Dermis microvascular lymphatic vessel endothelial cell (primary cell): ENCODE measurements at regions not wholly inside any gene's neighbourhood (a gene's known extent, or its start where the extent isn't known, plus 50 kb on each side); places are given as distances from the start of the nearest gene placed in this dataset.
"Not testable (repeated sequence)": the region's sequence is repeated elsewhere in the genome, so short reads cannot be mapped to it uniquely, and the experiment has no call there.

Source experiments
- DNase-seq, 2 donors: peaks; one replicate each; pipeline versions ENCODE4 v3.0.0 to v3.0.0-alpha.2; 2010; ENCODE audit warnings: low read depth in 2 of 2

- no peak for DNase-seq
Observed at GRCh38 chr13:58979851-58980250, 1183.9 kb downstream of the DIAPH3 start.

DNA sequence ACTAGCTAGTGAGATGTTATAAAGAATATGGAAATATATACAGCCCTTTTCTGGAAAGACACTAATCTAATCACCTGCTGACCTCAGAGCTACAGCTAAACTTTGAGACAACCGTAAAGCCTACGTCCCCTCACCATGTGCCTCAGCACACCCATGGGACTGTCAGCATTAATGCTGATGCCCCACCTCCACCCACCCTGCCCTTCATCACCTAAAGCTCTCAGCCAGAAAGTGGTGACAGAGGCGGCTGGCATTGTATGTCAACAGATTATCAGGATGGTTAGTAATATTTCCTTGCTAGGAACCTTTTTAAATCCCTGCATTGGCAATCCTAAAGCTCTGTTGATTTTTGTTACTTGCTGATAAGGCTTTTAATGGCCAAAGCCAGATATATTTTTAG lies 1177.9 kb downstream of the DIAPH3 start:
- DNase-seq: no peak

GRCh38 chr13:58989556-58989955 lies 1174.2 kb downstream of the DIAPH3 start:
- DNase-seq: no peak

DNA sequence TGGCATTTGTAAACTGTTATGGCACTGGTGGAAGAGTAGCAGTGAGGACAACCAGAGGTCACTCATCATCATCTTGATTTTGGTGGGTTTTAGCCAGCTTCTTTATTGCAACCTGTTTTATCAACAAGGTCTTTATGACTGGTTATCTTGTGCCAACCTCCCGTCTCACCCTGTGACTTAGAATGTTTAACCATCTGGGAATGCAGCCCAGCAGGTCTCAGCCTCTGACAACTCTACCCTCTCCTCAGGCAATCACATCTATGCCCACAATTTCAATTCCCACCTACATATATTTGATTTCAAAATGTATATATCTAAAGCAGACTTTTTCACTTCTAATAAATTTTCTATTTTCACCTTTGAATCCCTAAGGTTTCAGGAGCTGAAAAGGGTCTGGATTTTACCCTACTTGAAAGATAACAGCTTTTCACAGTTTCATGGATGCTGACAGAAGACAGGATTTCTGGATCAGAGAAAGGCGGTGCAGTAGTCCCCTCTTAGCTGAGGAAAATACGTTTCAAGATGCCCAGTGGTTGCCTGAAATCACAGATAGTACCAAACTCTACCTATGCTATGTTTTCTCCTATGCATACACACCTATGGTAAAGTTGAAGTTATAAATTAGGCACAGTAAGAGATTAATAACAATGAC lies 1171.8 kb downstream of the DIAPH3 start:
- no peak for DNase-seq

GRCh38 chr13:58992478-58993042 lies 1171.2 kb downstream of the DIAPH3 start:
- DNase-seq: no peak

DNA sequence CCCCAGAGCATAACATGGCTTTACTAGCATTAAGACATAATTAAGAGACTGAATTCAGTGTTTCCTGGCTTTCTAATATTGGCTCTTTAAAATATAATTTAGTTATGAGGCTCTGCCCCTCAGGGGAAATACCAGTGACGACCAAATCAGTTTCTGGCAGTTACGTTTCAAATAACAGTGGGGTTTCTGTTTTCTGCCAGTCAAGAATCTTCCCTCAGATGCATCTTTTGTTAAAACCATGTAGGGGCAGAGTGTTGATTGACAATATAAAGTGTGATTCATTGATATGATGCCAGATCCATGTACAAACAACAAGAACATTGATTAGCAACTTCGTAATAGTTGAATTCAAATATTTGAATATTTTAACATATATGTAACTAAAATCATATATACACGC lies 1169.7 kb downstream of the DIAPH3 start:
- no peak for DNase-seq

DNA sequence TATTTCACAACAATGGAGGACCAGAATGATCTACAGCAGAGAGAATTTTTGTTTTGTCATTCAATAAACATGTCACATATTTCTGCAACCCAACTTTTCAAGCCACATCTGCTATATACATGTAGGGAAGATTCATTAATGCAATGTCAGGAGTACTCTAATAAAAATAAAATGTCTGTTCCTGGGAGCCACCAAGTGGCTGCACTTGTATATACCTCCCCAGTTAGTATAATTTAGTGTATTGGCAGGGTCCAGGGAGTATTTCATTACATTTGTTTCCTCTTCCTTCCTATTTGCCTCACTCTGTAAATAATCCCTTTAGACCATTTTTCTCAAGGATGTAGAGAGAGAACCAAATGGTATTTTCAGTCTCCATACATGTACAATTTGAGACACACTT lies 1169.0 kb downstream of the DIAPH3 start:
- no peak for DNase-seq

DNA sequence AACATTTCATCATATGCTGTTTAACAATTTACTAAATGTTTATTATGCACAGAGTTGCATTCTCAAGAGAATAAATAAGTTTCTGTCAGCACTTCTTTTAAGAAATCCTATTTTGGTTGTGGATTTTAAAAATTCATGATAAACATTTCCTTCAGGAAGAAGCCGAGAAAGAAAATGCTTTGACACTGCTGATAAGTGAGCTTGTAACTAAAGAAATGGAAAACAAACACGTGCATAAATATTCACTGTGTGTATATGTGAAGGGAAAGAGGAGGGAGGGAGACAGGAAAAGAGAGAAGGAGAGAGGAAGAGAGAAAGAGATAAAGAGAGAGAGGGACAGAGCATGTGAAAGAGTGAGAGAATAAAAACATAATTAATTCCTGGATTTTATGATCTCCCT lies 1165.0 kb downstream of the DIAPH3 start:
- DNase-seq: no peak

GRCh38 chr13:58999851-59000250 lies 1163.9 kb downstream of the DIAPH3 start:
- no peak for DNase-seq

- no peak for DNase-seq
Observed at GRCh38 chr13:59000770-59001169, 1163.0 kb downstream of the DIAPH3 start.

- no peak for DNase-seq
Observed at GRCh38 chr13:59012731-59013130, 1151.0 kb downstream of the DIAPH3 start.

GRCh38 chr13:59016250-59016649 lies 1147.5 kb downstream of the DIAPH3 start:
- DNase-seq: no peak

DNA sequence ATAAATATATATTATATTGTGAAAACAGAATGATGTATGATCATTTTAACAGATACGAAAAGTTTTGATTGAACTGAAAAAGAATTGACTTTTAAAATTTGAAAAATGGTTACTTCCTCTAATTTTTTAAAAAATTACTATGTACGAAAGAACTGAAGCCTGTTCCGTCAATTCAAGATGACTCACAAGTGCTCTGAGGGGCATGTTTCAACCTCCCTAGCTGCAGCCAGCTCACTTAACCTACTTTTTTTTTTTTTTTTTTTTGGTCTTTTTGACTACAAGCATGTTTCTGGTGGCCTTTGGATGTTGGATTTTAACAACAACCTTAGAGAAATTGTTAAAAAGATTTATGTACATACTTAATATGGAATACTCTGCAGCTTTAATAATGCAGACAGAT lies 1139.3 kb downstream of the DIAPH3 start:
- no peak for DNase-seq

DNA sequence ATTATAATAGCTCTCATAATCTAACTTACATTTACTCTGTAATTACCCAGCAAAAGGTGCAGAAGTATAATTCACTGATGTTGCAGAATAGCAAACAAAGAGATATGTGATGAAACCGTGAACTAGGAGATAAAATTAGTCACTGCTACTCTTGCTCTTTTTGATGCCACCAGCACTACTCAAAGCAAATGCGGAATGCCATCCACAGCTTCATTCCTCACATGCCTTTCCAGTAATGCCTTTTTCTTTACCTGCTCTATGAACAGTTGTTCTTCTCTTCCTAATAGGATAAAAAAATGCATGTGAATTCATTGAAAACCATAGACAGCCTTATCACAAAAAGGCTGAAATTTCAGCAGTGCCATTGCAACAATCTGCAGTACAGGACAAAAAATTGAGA lies 1129.5 kb downstream of the DIAPH3 start:
- no peak for DNase-seq

GRCh38 chr13:59038824-59039223 lies 1124.9 kb downstream of the DIAPH3 start:
- DNase-seq: no peak

DNA sequence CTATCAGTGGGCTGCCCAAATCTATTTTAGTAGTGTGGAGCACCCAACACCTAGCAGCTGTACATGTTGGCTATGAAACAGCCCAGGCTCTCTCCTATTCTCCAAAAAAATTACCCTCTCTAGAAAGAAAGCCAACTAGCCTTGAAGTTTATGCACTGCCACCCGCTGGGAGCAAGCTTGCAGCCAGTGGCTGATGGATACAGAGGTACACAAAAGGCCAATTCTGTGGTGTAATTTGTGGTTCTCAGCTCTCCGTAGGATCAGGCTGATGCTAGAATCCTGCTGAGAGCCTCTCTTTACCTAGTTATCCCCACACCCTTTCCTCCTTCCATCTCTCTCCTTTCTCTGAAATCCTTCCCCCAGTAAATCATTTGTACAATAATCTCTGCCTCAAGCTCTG lies 1120.7 kb downstream of the DIAPH3 start:
- no peak for DNase-seq

DNA sequence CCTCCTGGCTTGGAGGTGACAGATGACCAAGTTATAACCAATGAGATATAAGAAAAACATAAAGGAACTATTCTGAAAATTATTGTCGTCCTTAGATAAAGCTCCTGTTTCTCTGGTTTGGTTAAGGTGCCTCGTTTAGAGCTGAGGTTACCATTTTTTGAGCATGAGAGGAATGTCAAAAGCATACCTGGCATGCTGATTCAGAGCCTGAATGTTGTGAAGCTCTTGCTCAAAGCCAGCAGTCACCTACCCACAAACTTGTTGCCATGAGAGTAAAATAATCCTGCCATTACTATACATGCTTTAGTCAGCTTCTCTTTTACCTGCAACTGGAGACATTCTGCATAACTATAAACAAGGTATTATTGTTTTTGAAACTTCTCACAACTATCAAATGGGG lies 1116.2 kb downstream of the DIAPH3 start:
- no peak for DNase-seq

- no peak for DNase-seq
Observed at GRCh38 chr13:59061621-59062020, 1102.1 kb downstream of the DIAPH3 start.

- DNase-seq: no peak
Observed at GRCh38 chr13:59064042-59064441, 1099.7 kb downstream of the DIAPH3 start.

GRCh38 chr13:59076386-59076785 lies 1087.3 kb downstream of the DIAPH3 start:
- DNase-seq: not testable (repeated sequence)

- no peak for DNase-seq
Observed at GRCh38 chr13:59086147-59086546, 1077.6 kb downstream of the DIAPH3 start.

DNA sequence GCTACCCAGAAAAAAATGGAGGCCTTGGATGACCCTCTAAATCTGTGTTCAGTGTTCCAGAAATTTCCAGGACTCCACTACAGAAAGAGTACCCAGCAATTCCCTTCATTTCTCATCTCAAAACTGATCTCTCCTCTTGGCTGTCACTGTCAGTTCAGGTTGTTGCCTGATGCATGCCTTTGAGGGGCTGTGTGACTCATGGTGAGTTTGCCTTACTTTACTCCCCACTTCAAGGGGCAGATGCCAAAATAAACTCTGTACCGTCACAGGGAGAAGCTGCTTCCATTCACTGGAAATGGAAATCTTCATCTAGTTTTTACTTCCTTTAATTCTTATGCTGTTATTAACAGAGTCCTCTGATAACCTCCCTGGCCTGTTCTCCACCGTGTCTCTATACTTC lies 1075.0 kb downstream of the DIAPH3 start:
- peak in 1 of 2 donors; percentile 60 for DNase-seq

GRCh38 chr13:59094181-59094580 lies 1069.5 kb downstream of the DIAPH3 start:
- DNase-seq: peak in 1 of 2 donors; percentile 26
